Large intestine (tissue), 3 donors: ENCODE measurements at regions not wholly inside any gene's neighbourhood (a gene's known extent, or its start where the extent isn't known, plus 50 kb on each side); places are given as distances from the start of the nearest gene placed in this dataset.
"Not testable (repeated sequence)": the region's sequence is repeated elsewhere in the genome, so short reads cannot be mapped to it uniquely, and the experiment has no call there.

Source experiments
- DNase-seq, 2 donors: peaks; one replicate each; pipeline versions ENCODE4 v3.0.0 to v3.0.0-alpha.2; 2013
- H3K27ac ChIP-seq: one replicate; pipeline ENCODE4 v1.5.1; 2013; ENCODE audit warnings: low read length
- H3K27me3 ChIP-seq: 2 replicates; pipeline ENCODE4 v1.6.1; 2013; ENCODE audit warnings: low read length; ENCODE audit not compliant: control insufficient read depth, insufficient read depth
- H3K36me3 ChIP-seq: 2 replicates; pipeline ENCODE4 v1.6.1; 2013; ENCODE audit warnings: low read length; ENCODE audit not compliant: control insufficient read depth, insufficient read depth
- H3K4me1 ChIP-seq: one replicate; pipeline ENCODE4 v1.6.1; 2013; ENCODE audit warnings: low read length; ENCODE audit not compliant: control insufficient read depth, insufficient read depth
- H3K4me3 ChIP-seq: one replicate; pipeline ENCODE4 v1.5.1; 2013; ENCODE audit warnings: low read length
- H3K9me3 ChIP-seq: one replicate; pipeline ENCODE4 v1.6.1; 2013; ENCODE audit warnings: mild to moderate bottlenecking, low read depth, low read length, moderate library complexity; ENCODE audit not compliant: control insufficient read depth
- WGBS: methylation state at CpG from one replicate; pipeline ENCODE4 v1.1.5; 2013; ENCODE audit warnings: low lambda C conversion rate; ENCODE audit not compliant: insufficient coverage; 5-methylcytosine and 5-hydroxymethylcytosine counted together

GRCh38 chr5:82639393-82640144 is 361.4 kb upstream of the RPS23 start:
- Histone ChIP-seq H3K27ac (no peak overlapping the region), H3K9me3 (no peaks in the 10 kb centered on the region)
- 100% methylated on average over 1 of the region's 2 CpGs for WGBS

GRCh38 chr5:82636591-82636990 is 358.4 kb upstream of the RPS23 start:
- peaks cover 19% of the 10 kb centered on the region for H3K4me1 ChIP-seq
- DNase-seq, result no peak
- no peak overlapping the region for H3K4me3 ChIP-seq
- no peaks in the 10 kb centered on the region for H3K9me3 ChIP-seq
- WGBS, result no CpG with 5 or more reads among the region's 1 CpG
- H3K27ac ChIP-seq, result no peak overlapping the region
- no peaks in the 10 kb centered on the region for H3K27me3 ChIP-seq
- H3K36me3 ChIP-seq, result no peaks in the 10 kb centered on the region

More at GRCh38 chr5:82639393-82640144, 361.4 kb upstream of the RPS23 start:
- Histone ChIP-seq H3K4me1 (peaks cover 16% of the 10 kb centered on the region), H3K27me3 (no peaks in the 10 kb centered on the region), H3K4me3 (no peak overlapping the region), H3K36me3 (no peaks in the 10 kb centered on the region)
- DNase-seq, result no peak

- WGBS, result 0% methylated on average over 1 of the region's 4 CpGs
- peaks cover 19% of the 10 kb centered on the region for H3K4me1 ChIP-seq
- no peaks in the 10 kb centered on the region for H3K9me3 ChIP-seq
- H3K36me3 ChIP-seq, result no peaks in the 10 kb centered on the region
- no peak overlapping the region for H3K4me3 ChIP-seq
- H3K27me3 ChIP-seq, result no peaks in the 10 kb centered on the region
- H3K27ac ChIP-seq, result peak overlapping the region; percentile 66
- peak; percentile 59 to 76 for DNase-seq
Observed at GRCh38 chr5:82635561-82636288, 357.6 kb upstream of the RPS23 start.

- Histone ChIP-seq H3K27me3 (no peaks in the 10 kb centered on the region), H3K4me3 (no peak overlapping the region), H3K4me1 (peaks cover 27% of the 10 kb centered on the region), H3K36me3 (no peaks in the 10 kb centered on the region), H3K27ac (no peak overlapping the region), H3K9me3 (no peaks in the 10 kb centered on the region)
- no peak for DNase-seq
- no CpG with 5 or more reads among the region's 1 CpG for WGBS
Observed at GRCh38 chr5:82628364-82628910, 350.3 kb upstream of the RPS23 start.

- not testable (repeated sequence) for H3K36me3 ChIP-seq, H3K27me3 ChIP-seq, H3K4me3 ChIP-seq, DNase-seq, H3K9me3 ChIP-seq
- WGBS, result no CpG with 5 or more reads among the region's 4 CpGs
- Histone ChIP-seq H3K27ac (peak overlapping the region; percentile 66), H3K4me1 (peaks cover 39% of the 10 kb centered on the region)
Observed at GRCh38 chr5:82626905-82627591, 348.9 kb upstream of the RPS23 start.

GRCh38 chr5:82626012-82626411 is 347.9 kb upstream of the RPS23 start:
- H3K27me3 ChIP-seq, H3K36me3 ChIP-seq, H3K4me3 ChIP-seq, H3K9me3 ChIP-seq: not testable (repeated sequence)
- H3K27ac ChIP-seq, result peak overlapping the region; percentile 66
- H3K4me1 ChIP-seq, result peaks cover 41% of the 10 kb centered on the region
- DNase-seq, result peak in 1 of 2 donors; percentile 52
- 20% methylated on average over 1 of the region's 1 CpG for WGBS

GRCh38 chr5:82624062-82624461 is 345.9 kb upstream of the RPS23 start:
- Histone ChIP-seq H3K9me3 (no peaks in the 10 kb centered on the region), H3K27ac (peak overlapping the region; percentile 90), H3K36me3 (no peaks in the 10 kb centered on the region), H3K4me1 (peaks cover 41% of the 10 kb centered on the region), H3K27me3 (no peaks in the 10 kb centered on the region), H3K4me3 (no peak overlapping the region)
- no peak for DNase-seq
- WGBS, result no CpG with 5 or more reads among the region's 1 CpG

GRCh38 chr5:82622711-82623514 is 344.8 kb upstream of the RPS23 start:
- H3K4me3 ChIP-seq, result no peak overlapping the region
- H3K9me3 ChIP-seq, result no peaks in the 10 kb centered on the region
- H3K36me3 ChIP-seq, result no peaks in the 10 kb centered on the region
- peak; percentile 71 to 91 for DNase-seq
- WGBS, result no CpG with 5 or more reads among the region's 6 CpGs
- H3K27me3 ChIP-seq, result no peaks in the 10 kb centered on the region
- peak overlapping the region; percentile 90 for H3K27ac ChIP-seq
- peaks cover 41% of the 10 kb centered on the region for H3K4me1 ChIP-seq

GRCh38 chr5:82622205-82622604 is 344.1 kb upstream of the RPS23 start:
- no peak for DNase-seq
- H3K27ac ChIP-seq, result peak overlapping the region; percentile 90
- peaks cover 41% of the 10 kb centered on the region for H3K4me1 ChIP-seq
- H3K36me3 ChIP-seq, result no peaks in the 10 kb centered on the region
- no peak overlapping the region for H3K4me3 ChIP-seq
- no peaks in the 10 kb centered on the region for H3K9me3 ChIP-seq
- H3K27me3 ChIP-seq, result no peaks in the 10 kb centered on the region
- WGBS, result no CpG with 5 or more reads among the region's 4 CpGs
